Activated naive CD4-positive, alpha-beta T cell treated with anti-CD3 and anti-CD28 coated beads, Interleukin-2, amount 50 U/mL, for 16 hours (primary cell): ENCODE measurements at regions not wholly inside any gene's neighbourhood (a gene's known extent, or its start where the extent isn't known, plus 50 kb on each side); places are given as distances from the start of the nearest gene placed in this dataset.

Experiments used
- DNase-seq: peaks from one replicate; pipeline ENCODE4 v3.0.0-alpha.2; 2020

DNA sequence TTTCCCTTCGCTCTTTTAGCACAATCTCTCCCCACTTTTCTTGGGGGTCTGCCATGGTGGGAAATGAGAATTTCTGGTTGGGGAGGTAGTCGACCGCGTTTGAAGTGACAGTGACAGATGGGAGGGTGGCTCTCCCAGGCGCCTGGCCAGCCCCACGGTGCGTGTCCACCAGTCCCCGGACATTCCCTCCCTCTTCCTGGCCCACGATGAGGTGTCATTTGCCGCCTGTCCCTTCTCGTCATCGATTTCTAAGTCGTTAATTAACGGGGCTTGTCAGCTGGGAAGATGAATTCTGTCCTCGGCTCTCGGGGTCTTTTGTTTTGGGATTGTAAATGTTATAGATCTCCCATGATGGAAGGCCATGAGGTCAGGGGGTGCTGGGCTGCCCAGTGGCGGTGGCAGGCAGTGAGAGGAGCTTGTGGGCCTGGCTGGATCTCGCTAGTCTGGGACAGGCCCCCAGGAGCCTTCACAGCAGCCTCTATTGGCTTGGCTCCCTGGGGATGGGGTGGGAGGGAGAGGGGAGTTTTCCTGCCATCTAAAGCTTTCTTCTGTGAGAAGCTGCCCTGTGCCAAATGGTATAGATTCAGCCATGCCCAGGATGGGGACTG lies 164.2 kb downstream of the MRM1 start:
- no peak for DNase-seq

DNA sequence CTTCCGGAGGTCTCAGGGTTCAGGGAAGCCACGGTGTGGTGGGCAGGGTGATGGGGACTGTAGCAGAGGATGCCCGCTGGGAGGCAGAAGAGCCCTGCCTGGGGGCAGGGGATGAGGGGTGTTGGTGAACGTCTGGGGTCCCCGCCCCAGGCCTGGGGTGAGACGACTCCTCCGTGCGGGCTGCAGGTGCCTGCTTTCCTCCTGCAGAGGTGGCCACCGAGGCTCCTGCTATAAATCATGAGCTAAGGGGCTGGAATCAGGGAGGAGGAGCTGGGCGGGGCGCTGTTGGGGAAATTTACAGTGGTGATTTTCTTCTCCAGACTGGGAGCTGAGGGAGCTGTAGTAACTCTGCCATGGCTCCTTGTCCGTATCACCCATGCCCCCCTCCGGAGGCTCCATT lies 167.0 kb downstream of the MRM1 start:
- DNase-seq, result no peak

DNA sequence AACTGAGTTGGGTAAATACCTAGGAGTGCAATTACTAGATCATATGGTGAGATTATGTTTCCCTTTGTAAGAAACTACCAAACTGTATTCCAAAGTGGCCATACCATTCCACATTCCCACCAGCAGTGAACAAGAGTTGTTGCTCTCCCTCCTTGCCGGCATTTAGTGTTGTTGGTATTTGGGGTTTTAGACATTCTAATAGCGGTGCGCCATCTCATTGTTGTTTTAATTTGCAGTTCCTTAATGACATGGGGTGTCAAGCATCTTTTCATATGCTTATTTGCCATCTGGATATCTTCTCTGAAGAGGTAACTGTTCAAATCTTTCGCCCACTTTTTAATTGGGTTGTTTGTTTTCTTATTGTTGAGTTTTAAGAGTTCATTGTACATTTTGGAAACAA lies 164.2 kb upstream of the LHX1 start:
- DNase-seq, result no peak

DNA sequence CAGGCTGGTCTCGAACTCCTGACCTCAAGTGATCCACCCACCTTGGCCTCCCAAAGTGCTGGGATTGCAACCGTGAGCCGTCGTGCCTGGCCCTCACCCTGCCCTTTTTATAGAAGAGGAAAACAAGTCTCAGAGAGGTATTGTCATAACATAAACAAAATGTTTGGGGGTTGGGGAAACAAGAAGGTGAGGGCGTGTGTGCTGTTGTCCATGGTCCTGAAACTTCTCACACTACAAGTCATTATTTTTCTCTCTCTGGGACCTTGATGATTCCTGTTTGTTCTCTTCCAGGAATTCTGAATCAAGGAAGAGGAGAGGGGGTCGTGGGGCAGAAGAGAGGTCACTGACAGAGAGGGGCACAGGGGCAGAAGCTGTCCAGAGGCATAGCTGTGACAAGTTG lies 160.2 kb upstream of the LHX1 start:
- no peak for DNase-seq

DNA sequence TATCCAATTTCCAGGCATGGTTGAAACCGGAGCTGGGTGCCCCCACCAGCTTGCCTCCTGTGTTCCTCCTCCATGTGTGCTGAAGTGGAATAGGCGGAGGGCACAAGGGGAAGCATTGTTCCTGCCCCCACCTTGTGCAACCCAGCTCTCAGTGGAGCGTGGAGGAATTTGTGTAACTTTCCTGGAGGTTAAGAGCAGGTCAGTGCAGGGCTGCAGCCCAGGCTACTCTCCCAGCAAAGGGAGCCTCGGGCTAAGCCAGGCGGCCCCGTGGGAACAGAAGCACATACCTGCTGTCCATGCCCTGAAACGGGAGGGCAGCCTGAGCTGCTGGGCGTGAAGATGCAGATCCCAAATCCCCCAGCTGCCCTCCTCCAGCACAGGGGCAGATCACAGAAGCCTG lies 158.8 kb upstream of the LHX1 start:
- DNase-seq, result no peak

- no peak for DNase-seq
Measured at GRCh38 chr17:36779550-36779949, 157.7 kb upstream of the LHX1 start.

DNA sequence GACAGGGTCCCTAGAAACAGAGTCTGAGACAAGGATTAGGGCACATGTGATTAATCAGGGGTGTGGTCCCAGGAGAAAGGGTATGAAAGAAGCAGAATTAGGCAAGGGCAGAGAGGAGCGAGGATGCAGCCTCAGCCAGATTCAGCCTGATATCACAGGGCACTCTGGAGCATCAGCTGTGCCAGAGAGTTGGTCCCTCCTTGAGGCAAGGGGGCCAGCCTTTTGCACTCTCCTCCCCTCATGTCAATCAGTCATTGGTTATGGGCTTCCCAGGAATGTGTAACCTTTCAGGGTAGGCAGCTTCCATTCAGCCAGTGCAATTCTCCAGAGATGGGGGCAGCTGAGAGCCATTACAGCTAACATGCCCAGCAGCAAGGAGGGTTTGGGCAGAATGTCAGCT lies 152.6 kb upstream of the LHX1 start:
- DNase-seq, result no peak

DNA sequence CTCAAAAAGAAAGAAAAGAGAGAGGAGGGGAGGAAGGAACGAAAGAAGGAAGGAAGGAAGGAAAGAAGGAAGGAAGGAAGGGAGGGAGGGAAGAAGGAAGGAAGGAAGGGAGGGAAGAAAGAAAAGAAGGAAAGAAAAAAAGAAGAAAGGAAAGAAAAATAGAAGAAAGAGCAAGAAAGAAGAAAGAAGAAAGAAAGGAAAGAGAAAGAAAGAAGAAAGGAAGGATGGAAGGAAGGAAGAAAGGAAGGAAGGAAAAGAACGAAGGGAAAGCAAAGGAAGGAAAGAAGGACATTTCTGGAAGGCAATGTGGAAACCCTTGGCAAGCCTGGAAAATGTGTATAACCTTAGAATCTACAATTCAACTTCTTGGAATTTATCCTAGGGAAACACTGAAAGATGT lies 150.4 kb upstream of the LHX1 start:
- no peak for DNase-seq

DNA sequence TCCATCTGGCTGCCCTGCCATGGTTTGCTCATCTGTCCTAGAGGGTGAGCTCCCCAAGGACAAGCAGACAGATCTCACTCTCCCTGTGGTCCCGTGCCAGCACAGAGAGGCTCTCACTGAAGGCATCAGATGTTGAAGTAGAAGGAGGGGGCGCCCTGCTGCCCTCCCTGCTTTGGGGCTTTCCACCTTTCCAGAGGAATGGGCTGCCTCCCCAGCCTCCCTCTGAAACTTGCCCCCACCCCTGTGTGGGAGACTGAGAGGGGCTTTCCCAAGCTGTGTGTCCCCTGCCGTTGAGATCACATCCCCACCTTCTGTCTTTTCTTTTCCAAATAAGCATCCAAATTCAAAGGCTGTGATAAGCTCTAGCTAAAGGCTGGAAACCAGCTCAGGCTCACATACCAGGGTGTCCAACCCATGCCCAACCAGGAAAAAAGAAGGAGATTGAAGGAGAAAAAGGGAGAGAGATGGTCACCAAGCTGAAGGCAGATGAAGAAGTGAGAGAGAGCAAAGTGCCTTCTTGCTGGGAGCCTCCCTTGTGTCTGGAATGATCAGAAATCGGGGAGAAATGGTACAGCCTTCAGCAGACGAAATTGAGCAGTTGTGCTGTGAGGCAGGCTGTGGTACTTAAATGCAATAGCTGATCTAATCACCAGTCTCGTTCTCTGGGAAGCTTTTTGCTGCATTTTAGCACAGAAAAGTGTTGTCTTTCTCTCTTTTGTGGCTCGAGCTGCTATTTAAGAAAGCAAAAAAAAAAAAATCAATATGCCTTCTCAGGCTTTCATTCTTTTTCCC lies 145.9 kb upstream of the LHX1 start:
- DNase-seq, result no peak

GRCh38 chr17:36791942-36792475 lies 145.3 kb upstream of the LHX1 start:
- no peak for DNase-seq

DNA sequence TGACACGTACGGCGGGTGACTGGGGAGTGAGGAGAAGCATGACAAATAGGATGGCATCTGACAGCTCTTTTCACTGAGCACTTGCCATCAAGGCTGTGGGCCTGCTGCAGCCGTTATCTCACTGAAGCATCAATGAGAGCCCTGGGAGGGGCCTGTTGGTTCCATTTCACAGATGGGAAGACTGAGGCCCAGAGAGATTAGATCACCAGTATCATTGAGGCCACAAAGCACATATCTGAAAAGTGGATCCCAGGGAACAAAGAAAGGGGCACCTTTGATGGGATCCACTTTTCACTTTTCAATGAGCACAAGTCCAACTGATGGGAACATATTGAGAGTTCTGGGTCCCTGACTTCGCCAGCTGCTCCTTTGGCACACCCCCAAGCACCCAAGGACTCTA lies 144.4 kb upstream of the LHX1 start:
- no peak for DNase-seq

DNA sequence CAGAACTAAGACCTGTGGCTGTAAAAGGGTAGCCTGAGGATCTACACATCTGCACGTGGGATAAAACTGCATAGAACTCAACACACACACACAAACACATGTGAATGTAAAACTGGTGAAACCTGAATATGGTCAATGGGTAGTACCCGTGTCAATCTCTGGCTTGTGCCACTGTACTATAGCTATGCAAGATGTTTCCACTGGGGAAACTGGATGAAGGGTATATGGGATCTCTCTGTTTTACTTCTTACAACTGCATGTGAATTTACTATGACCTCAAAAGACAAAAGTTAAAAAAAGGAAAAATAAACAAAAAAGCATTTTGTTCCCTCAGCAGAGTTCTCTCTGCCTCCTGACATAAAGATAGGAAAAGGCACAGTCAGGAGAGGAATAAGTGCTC lies 143.3 kb upstream of the LHX1 start:
- DNase-seq, result no peak

DNA sequence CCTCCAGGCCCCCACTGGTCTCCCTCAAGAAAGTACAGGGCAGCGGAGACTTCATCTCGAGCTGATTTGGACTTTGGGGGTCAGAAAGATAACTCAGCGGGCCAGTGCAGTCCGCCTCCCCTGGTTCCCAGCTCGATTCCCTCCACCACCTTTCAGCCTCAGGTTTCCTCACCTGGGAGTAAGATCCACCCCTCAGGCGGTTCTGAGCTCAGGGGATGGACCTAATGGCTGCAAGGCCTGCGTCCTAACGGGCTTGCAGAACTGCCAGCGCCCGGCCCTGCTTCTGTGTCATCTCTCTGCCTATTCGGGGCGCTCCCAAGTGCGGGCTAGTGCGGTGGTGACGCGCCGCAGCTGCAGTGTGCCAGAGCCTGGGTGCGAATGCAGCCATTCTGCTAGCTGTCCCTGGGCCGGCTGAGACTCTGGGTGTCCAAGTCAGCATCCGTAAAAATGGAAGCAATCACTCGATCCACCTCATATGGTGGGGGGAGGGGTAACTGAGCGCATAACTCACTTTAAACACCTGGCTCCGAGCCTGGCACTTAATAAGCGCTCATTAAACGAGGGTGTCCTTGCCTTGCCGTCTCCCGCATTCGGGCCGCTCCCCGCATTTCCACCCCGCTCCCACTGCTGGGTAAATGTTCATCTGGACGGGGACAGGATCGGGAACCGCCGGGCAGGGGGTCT lies 129.6 kb upstream of the LHX1 start:
- DNase-seq, result no peak

DNA sequence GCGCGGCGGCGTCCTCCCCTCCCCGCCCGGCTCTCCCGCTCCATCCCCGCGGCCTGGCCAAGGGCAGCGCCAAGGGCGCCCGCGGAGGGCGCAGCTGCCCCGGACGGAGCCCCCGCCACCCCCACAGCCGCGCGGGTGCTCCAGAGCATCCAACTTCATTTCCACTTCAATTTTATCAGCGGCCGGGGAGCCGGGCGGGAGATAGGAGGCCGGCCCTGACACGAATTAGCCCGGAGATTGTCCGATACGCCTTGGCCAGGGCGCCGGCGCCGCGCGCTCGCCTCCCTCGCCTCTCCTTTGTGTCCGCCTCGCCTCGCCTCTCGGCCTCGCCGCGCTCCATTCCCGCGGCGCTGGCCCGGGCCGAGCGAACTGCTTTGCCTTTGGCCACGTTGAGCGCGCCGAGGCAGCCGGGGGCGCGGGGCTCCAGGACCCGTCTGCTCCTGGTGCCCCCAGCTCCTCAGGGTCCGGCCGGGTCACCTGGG lies 129.1 kb upstream of the LHX1 start:
- no peak for DNase-seq

- DNase-seq, result no peak
Measured at GRCh38 chr17:36812762-36813161, 124.5 kb upstream of the LHX1 start.

- DNase-seq, result no peak
Measured at GRCh38 chr17:36813357-36813756, 123.9 kb upstream of the LHX1 start.

- no peak for DNase-seq
Measured at GRCh38 chr17:36813957-36814563, 123.2 kb upstream of the LHX1 start.

- no peak for DNase-seq
Measured at GRCh38 chr17:36814958-36815357, 122.3 kb upstream of the LHX1 start.

GRCh38 chr17:36816214-36816906 lies 120.9 kb upstream of the LHX1 start:
- DNase-seq, result no peak

GRCh38 chr17:36816907-36817288 lies 120.4 kb upstream of the LHX1 start:
- DNase-seq, result no peak

DNA sequence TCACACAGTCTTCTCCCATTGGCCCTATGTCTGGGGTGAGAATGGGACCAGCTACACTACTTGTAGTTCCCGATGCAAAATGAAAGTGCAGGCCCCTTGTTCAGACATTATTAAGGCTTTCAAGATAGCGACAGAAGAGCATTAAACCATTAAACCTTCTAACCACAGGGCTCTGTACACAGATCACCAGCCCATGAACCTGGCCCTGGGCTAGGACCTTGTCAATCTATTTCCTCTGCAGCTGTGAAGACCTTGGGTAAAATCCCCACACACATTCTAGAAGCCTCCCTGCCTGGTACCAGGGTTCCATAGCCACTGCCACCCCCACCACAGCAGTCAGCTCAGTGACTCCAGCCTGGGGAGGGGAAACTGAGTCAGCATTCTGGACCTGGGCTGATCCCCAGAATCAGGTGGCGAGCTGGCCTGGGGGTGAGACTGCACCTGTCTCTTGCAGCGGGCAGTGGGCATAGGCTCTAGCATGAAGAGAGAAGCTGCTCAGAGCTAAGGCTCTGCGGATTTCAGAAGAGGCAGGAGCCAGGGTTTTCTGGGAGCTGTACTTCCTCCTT lies 119.7 kb upstream of the LHX1 start:
- no peak for DNase-seq

GRCh38 chr17:36818134-36818825 lies 119.0 kb upstream of the LHX1 start:
- DNase-seq, result no peak
